ENCODE measurements at regions not wholly inside any gene's neighbourhood (a gene's known extent, or its start where the extent isn't known, plus 50 kb on each side); places are given as distances from the start of the nearest gene placed in this dataset.

DNA sequence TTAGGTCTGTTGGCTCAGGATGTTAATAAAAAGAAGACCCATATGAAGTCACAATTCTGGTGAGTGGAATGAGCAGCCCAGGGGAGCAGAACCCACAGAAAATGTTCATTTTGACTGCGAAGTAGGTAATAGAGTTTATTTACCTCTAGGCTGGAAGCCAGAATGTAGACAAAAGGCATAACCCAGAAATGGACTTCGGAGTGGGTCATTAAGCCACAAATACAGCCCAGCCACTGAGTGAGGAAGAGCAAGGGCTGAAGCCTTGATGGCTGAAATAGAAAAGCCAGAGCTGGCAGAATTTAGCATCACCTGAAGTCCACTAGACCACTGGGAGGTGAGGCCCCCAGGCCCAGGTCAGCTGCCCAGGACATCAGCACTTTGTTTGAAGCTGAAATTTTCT is 168.0 kb downstream of the NXNL2 start:
- TF ChIP-seq POLR2A (IDR thresholded peaks at IDR 0.05; ENCODE audit: low read depth, low read length) (no peak), POLR2AphosphoS5 (IDR thresholded peaks at IDR 0.05; ENCODE audit: low read depth, low read length) (no peak)
- no peak for DNase-seq (ENCODE audit: insufficient read length)
- FAIRE-seq = no peak

DNA sequence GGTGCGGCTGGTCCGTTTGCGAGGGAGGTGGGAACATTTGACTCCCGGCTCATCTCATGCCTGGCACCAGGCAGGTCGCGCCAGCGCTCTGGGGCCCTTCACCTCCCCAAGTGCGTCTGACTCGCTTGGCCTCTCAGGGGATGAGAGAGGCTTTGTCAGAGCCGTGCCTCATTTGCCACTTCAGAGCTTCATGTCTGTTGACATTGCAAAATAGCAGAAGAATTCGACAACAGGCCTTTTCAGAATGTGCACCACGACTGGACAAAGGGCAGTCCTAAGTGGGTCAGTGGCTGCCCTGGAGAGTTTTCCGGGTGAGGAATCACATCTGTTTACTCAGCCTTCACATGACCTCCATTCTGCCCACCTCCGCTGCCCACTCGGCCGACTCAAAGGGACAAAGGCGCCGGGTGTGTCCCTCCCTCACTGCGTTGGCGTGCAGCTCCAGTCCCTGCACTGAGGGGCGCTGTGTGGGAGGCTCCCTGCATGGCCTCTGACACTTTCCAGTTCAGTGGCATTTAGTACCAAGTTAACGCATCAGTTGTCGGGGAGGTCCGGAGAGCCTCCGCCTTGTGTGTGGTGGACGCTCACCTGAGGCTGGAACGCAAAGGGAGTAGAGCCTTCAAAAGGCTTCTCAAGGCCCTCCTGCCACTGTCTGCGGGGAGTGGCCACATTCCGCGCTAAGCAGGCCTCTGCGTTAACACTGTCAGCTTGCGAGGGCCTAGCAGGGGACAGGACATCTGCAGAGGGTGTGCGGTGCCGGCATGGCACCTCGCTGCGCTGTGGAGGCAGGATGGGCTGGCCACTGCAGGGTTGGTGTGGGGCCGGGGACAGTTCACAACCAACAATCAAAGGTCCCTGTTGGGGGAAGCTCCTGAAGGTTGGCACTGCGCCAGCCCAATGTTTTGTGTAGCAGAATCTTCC is 171.5 kb downstream of the NXNL2 start:
- FAIRE-seq = no peak
- DNase-seq (ENCODE audit: insufficient read length) = no peak
- TF ChIP-seq POLR2A (IDR thresholded peaks at IDR 0.05; ENCODE audit: low read depth, low read length) (no peak), TAF1 (IDR thresholded peaks at IDR 0.05; ENCODE audit: borderline replicate concordance, low read depth, low read length) (no peak), POLR2AphosphoS5 (IDR thresholded peaks at IDR 0.05; ENCODE audit: low read depth, low read length) (no peak)

- TF ChIP-seq TAF1 (IDR thresholded peaks at IDR 0.05; ENCODE audit: borderline replicate concordance, low read depth, low read length) (no peak), POLR2AphosphoS5 (IDR thresholded peaks at IDR 0.05; ENCODE audit: low read depth, low read length) (no peak), POLR2A (IDR thresholded peaks at IDR 0.05; ENCODE audit: low read depth, low read length) (no peak)
- FAIRE-seq (no peak), DNase-seq (ENCODE audit: insufficient read length) (no peak)
These were observed 175.5 kb downstream of the NXNL2 start for GRCh38 chr9:88710449-88710848.

DNA sequence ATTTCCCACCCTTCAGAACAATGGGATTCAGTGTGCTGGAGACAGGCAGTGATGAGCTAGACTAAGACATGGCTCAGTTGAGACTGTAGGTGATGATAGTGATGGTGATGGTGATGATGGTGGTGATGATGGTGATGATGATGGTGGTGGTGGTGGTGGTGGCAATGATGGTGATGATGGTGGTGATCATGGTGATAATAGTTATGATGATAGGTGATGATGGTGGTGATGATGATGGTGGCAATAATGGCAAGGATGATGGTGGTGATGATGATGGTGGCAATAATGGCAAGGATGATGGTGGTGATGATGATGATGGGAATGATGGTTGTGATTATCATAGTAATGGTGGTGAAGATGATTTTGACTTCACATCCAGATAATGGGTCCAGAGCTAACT is 176.7 kb downstream of the NXNL2 start:
- no peak for TF ChIP-seq POLR2AphosphoS5 (IDR thresholded peaks at IDR 0.05; ENCODE audit: low read depth, low read length)
- TF ChIP-seq POLR2A (IDR thresholded peaks at IDR 0.05; ENCODE audit: low read depth, low read length) = no peak
- FAIRE-seq (no peak), DNase-seq (ENCODE audit: insufficient read length) (no peak)

- TF ChIP-seq TAF1 (IDR thresholded peaks at IDR 0.05; ENCODE audit: borderline replicate concordance, low read depth, low read length) (no peak), POLR2A (IDR thresholded peaks at IDR 0.05; ENCODE audit: low read depth, low read length) (no peak), POLR2AphosphoS5 (IDR thresholded peaks at IDR 0.05; ENCODE audit: low read depth, low read length) (no peak)
- DNase-seq (ENCODE audit: insufficient read length) = no peak
- no peak for FAIRE-seq
These were observed 177.5 kb downstream of the NXNL2 start for GRCh38 chr9:88712484-88712883.

DNA sequence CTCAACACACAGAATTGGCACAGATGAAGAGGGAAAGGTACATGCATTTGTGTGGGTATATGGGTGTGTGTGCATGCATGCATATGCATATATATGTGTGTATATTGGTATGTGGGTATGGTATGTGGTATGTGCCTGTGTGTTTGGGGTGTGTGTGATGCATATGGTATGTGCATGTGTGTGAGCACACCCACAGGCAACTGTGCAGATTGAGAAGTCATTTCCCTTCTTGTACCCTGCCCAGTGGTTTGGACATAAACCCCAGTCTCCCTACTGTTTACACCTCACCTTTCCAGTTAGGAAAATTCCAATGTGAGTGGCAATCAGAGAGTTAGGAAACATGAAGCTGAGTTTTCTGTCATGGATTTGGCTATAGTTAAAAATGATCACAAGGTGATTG is 178.0 kb downstream of the NXNL2 start:
- no peak for TF ChIP-seq TAF1 (IDR thresholded peaks at IDR 0.05; ENCODE audit: borderline replicate concordance, low read depth, low read length)
- TF ChIP-seq POLR2AphosphoS5 (IDR thresholded peaks at IDR 0.05; ENCODE audit: low read depth, low read length) = no peak
- no peak for TF ChIP-seq POLR2A (IDR thresholded peaks at IDR 0.05; ENCODE audit: low read depth, low read length)
- FAIRE-seq (no peak), DNase-seq (ENCODE audit: insufficient read length) (no peak)

GRCh38 chr9:88716596-88717290 is 181.8 kb downstream of the NXNL2 start:
- no peak for TF ChIP-seq TAF1 (IDR thresholded peaks at IDR 0.05; ENCODE audit: borderline replicate concordance, low read depth, low read length)
- no peak for TF ChIP-seq POLR2AphosphoS5 (IDR thresholded peaks at IDR 0.05; ENCODE audit: low read depth, low read length)
- no peak for TF ChIP-seq POLR2A (IDR thresholded peaks at IDR 0.05; ENCODE audit: low read depth, low read length)
- no peak for FAIRE-seq
- DNase-seq (ENCODE audit: insufficient read length) = no peak

DNA sequence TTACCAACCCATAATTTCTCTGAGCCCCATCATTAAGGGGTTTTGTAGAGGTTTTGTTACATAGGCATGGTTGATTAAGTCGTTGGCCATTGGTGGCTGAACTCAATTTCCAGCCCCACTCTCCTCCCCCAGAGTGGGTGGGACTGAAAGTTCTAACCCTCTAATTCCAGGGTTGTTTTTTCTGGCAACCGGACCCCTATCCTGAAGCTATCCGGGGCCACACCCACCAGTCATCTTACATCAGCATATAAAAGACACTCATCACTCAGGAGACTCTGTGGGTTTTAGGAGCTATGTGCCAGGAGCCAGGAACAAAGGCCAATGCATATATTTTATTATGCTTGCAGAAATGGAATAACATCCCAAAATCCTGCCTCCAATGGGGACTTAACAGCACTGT is 186.0 kb downstream of the NXNL2 start:
- FAIRE-seq (no peak), DNase-seq (ENCODE audit: insufficient read length) (no peak)
- TF ChIP-seq POLR2A (IDR thresholded peaks at IDR 0.05; ENCODE audit: low read depth, low read length) (no peak), POLR2AphosphoS5 (IDR thresholded peaks at IDR 0.05; ENCODE audit: low read depth, low read length) (no peak)

GRCh38 chr9:88721495-88722279 is 186.7 kb downstream of the NXNL2 start:
- FAIRE-seq = no peak
- no peak for DNase-seq (ENCODE audit: insufficient read length)
- no peak for TF ChIP-seq POLR2A (IDR thresholded peaks at IDR 0.05; ENCODE audit: low read depth, low read length)
- TF ChIP-seq TAF1 (IDR thresholded peaks at IDR 0.05; ENCODE audit: borderline replicate concordance, low read depth, low read length) = no peak
- TF ChIP-seq POLR2AphosphoS5 (IDR thresholded peaks at IDR 0.05; ENCODE audit: low read depth, low read length) = no peak

GRCh38 chr9:88722753-88723152 is 187.8 kb downstream of the NXNL2 start:
- no peak for TF ChIP-seq POLR2A (IDR thresholded peaks at IDR 0.05; ENCODE audit: low read depth, low read length)
- TF ChIP-seq POLR2AphosphoS5 (IDR thresholded peaks at IDR 0.05; ENCODE audit: low read depth, low read length) = no peak
- no peak for TF ChIP-seq TAF1 (IDR thresholded peaks at IDR 0.05; ENCODE audit: borderline replicate concordance, low read depth, low read length)
- FAIRE-seq (no peak), DNase-seq (ENCODE audit: insufficient read length) (no peak)

DNA sequence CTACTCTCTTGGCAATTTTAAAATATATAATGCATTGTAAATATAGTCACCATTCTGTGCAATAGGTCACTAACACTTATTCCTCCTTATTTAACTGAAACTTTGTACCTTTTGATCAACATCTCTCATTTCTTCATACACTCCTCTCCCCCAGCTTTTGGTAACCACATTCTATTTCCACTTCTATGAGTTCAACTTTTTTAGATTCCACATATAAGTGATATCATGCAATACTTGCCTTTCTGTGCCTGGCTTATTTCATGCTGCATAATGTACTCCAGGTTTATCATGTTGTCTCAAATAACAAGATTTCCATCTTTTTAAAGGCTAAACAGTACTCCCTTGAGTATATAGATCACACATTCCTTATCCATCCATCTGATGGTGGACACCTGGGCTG is 188.8 kb downstream of the NXNL2 start:
- no peak for DNase-seq (ENCODE audit: insufficient read length)
- no peak for FAIRE-seq
- TF ChIP-seq POLR2AphosphoS5 (IDR thresholded peaks at IDR 0.05; ENCODE audit: low read depth, low read length) = no peak
- no peak for TF ChIP-seq POLR2A (IDR thresholded peaks at IDR 0.05; ENCODE audit: low read depth, low read length)
- TF ChIP-seq TAF1 (IDR thresholded peaks at IDR 0.05; ENCODE audit: borderline replicate concordance, low read depth, low read length) = no peak
